HepG2 (cell line): ENCODE measurements at regions not wholly inside any gene's neighbourhood (a gene's known extent, or its start where the extent isn't known, plus 50 kb on each side); places are given as distances from the start of the nearest gene placed in this dataset.

Experiments
- SNAPC4 ChIP-seq: sonication (generic); formaldehyde crosslinking; IDR thresholded peaks from 2 replicates; pipeline ENCODE4 v1.4.0; 2020; ENCODE audit warnings: mild to moderate bottlenecking, missing genetic modification reagents
- ZNF143 ChIP-seq: sonication (generic); formaldehyde crosslinking; IDR thresholded peaks from 2 replicates; pipeline ENCODE4 v1.4.0; 2020; ENCODE audit warnings: missing genetic modification reagents

- TF ChIP-seq ZNF143 = no peak
- TF ChIP-seq SNAPC4 (CRISPR knock-in tag) = no peak
Measured at GRCh38 chr11:129589190-129589860, 213.7 kb downstream of the BARX2 start.
